Immature natural killer cell (primary cell): ENCODE measurements at regions not wholly inside any gene's neighbourhood (a gene's known extent, or its start where the extent isn't known, plus 50 kb on each side); places are given as distances from the start of the nearest gene placed in this dataset.

Source experiments
- DNase-seq, 3 donors: peaks; one replicate each; pipeline ENCODE4 v3.0.0; 2022; ENCODE audit warnings: mixed read lengths in 1 of 3
- H3K27ac Mint-ChIP-seq, 6 donors: one replicate each; pipeline ENCODE4 v1.8.0; 2020; ENCODE audit warnings: mixed read lengths in 6 of 6, mild to moderate bottlenecking in 5 of 6, inconsistent platforms in 4 of 6, moderate library complexity in 3 of 6
- H3K27me3 Mint-ChIP-seq, 3 donors: one replicate each; pipeline ENCODE4 v1.8.0; 2020 to 2021; ENCODE audit warnings: low read depth in 3 of 3, mild to moderate bottlenecking in 3 of 3, mixed read lengths in 3 of 3, moderate library complexity in 3 of 3, inconsistent platforms in 1 of 3
- H3K36me3 Mint-ChIP-seq, 3 donors: one replicate each; pipeline ENCODE4 v1.8.0; 2020; ENCODE audit warnings: mixed read lengths in 3 of 3, inconsistent platforms in 2 of 3, mild to moderate bottlenecking in 2 of 3
- H3K4me1 Mint-ChIP-seq, 2 donors: one replicate each; pipeline ENCODE4 v1.8.0; 2020; ENCODE audit warnings: inconsistent platforms in 2 of 2, mild to moderate bottlenecking in 2 of 2, mixed read lengths in 2 of 2, moderate library complexity in 1 of 2
- H3K4me3 Mint-ChIP-seq, 5 donors: one replicate each; pipeline ENCODE4 v1.8.0; 2020; ENCODE audit warnings: mild to moderate bottlenecking in 5 of 5, mixed read lengths in 5 of 5, inconsistent platforms in 3 of 5, moderate library complexity in 3 of 5
- H3K9me3 Mint-ChIP-seq, 6 donors: one replicate each; pipeline ENCODE4 v1.8.0; 2020; ENCODE audit warnings: mild to moderate bottlenecking in 6 of 6, mixed read lengths in 6 of 6, inconsistent platforms in 4 of 6, moderate library complexity in 3 of 6

- DNase-seq: no peak
- H3K36me3 Mint-ChIP-seq: no peaks in the 10 kb centered on the region
- H3K27me3 Mint-ChIP-seq: peaks cover 0 to 10% (median 4%) of the 10 kb centered on the region in 3 donors
- no peaks in the 10 kb centered on the region for H3K9me3 Mint-ChIP-seq
- H3K27ac Mint-ChIP-seq: no peak overlapping the region
- no peaks in the 10 kb centered on the region for H3K4me1 Mint-ChIP-seq
- no peak overlapping the region for H3K4me3 Mint-ChIP-seq
These were observed 479.3 kb upstream of the KLF6 start for GRCh38 chr10:4264209-4264865.

- no peak overlapping the region for H3K4me3 Mint-ChIP-seq
- peaks cover 0 to 6% (median 2%) of the 10 kb centered on the region in 3 donors for H3K27me3 Mint-ChIP-seq
- H3K27ac Mint-ChIP-seq: no peak overlapping the region
- H3K36me3 Mint-ChIP-seq: no peaks in the 10 kb centered on the region
- no peak for DNase-seq
- H3K9me3 Mint-ChIP-seq: no peaks in the 10 kb centered on the region
- no peaks in the 10 kb centered on the region for H3K4me1 Mint-ChIP-seq
These were observed 478.6 kb upstream of the KLF6 start for GRCh38 chr10:4263601-4263921.

GRCh38 chr10:4262870-4263600 is 478.0 kb upstream of the KLF6 start:
- Mint-ChIP-seq H3K4me3 (no peak overlapping the region), H3K27ac (no peak overlapping the region), H3K4me1 (no peaks in the 10 kb centered on the region), H3K9me3 (no peaks in the 10 kb centered on the region), H3K27me3 (peaks cover 0 to 5% (median 2%) of the 10 kb centered on the region in 3 donors), H3K36me3 (no peaks in the 10 kb centered on the region)
- DNase-seq: no peak

- Mint-ChIP-seq H3K4me1 (no peaks in the 10 kb centered on the region), H3K27ac (no peak overlapping the region), H3K27me3 (peaks cover 0 to 5% (median 2%) of the 10 kb centered on the region in 3 donors), H3K36me3 (no peaks in the 10 kb centered on the region), H3K9me3 (no peaks in the 10 kb centered on the region), H3K4me3 (no peak overlapping the region)
- no peak for DNase-seq
These were observed 477.4 kb upstream of the KLF6 start for GRCh38 chr10:4262449-4262848.

GRCh38 chr10:4260483-4261124 is 475.6 kb upstream of the KLF6 start:
- peaks cover 0 to 2% (median 0%) of the 10 kb centered on the region in 3 donors for H3K27me3 Mint-ChIP-seq
- H3K36me3 Mint-ChIP-seq: peaks cover 0 to 3% (median 0%) of the 10 kb centered on the region in 3 donors
- no peaks in the 10 kb centered on the region for H3K4me1 Mint-ChIP-seq
- peaks cover 0 to 2% (median 0%) of the 10 kb centered on the region in 6 donors for H3K9me3 Mint-ChIP-seq
- no peak overlapping the region for H3K4me3 Mint-ChIP-seq
- DNase-seq: no peak
- H3K27ac Mint-ChIP-seq: no peak overlapping the region

- DNase-seq: no peak
- Mint-ChIP-seq H3K4me1 (no peaks in the 10 kb centered on the region), H3K27me3 (peaks cover 0 to 2% (median 0%) of the 10 kb centered on the region in 3 donors), H3K4me3 (no peak overlapping the region), H3K9me3 (peaks cover 0 to 2% (median 0%) of the 10 kb centered on the region in 6 donors), H3K36me3 (peaks cover 0 to 3% (median 0%) of the 10 kb centered on the region in 3 donors), H3K27ac (no peak overlapping the region)
These were observed 473.0 kb upstream of the KLF6 start for GRCh38 chr10:4257939-4258465.

- no peaks in the 10 kb centered on the region for H3K4me1 Mint-ChIP-seq
- no peak overlapping the region for H3K4me3 Mint-ChIP-seq
- peaks cover 0 to 2% (median 0%) of the 10 kb centered on the region in 3 donors for H3K27me3 Mint-ChIP-seq
- no peak for DNase-seq
- no peak overlapping the region for H3K27ac Mint-ChIP-seq
- peaks cover 0 to 3% (median 0%) of the 10 kb centered on the region in 3 donors for H3K36me3 Mint-ChIP-seq
- H3K9me3 Mint-ChIP-seq: peaks cover 0 to 2% (median 0%) of the 10 kb centered on the region in 6 donors
These were observed 472.0 kb upstream of the KLF6 start for GRCh38 chr10:4256971-4257370.

- Mint-ChIP-seq H3K4me1 (no peaks in the 10 kb centered on the region), H3K36me3 (peaks cover 0 to 3% (median 0%) of the 10 kb centered on the region in 3 donors), H3K27me3 (peaks cover 0 to 2% (median 0%) of the 10 kb centered on the region in 3 donors), H3K27ac (no peak overlapping the region), H3K4me3 (no peak overlapping the region), H3K9me3 (peaks cover 0 to 2% (median 0%) of the 10 kb centered on the region in 6 donors)
- DNase-seq: no peak
These were observed 470.7 kb upstream of the KLF6 start for GRCh38 chr10:4255751-4256150.

- Mint-ChIP-seq H3K36me3 (peaks cover 0 to 3% (median 0%) of the 10 kb centered on the region in 3 donors), H3K27me3 (peaks cover 0 to under 1% (median 0%) of the 10 kb centered on the region in 3 donors), H3K4me1 (no peaks in the 10 kb centered on the region), H3K4me3 (no peak overlapping the region), H3K27ac (no peak overlapping the region), H3K9me3 (peaks cover 0 to 2% (median 0%) of the 10 kb centered on the region in 6 donors)
- DNase-seq: no peak
These were observed 469.3 kb upstream of the KLF6 start for GRCh38 chr10:4254101-4254994.

- H3K27me3 Mint-ChIP-seq: no peaks in the 10 kb centered on the region
- no peak overlapping the region for H3K4me3 Mint-ChIP-seq
- H3K27ac Mint-ChIP-seq: no peak overlapping the region
These were observed 467.7 kb upstream of the KLF6 start for GRCh38 chr10:4252701-4253100.

GRCh38 chr10:4250587-4250887 is 465.5 kb upstream of the KLF6 start:
- no peak overlapping the region for H3K4me3 Mint-ChIP-seq
- H3K27me3 Mint-ChIP-seq: no peaks in the 10 kb centered on the region
- H3K9me3 Mint-ChIP-seq: no peaks in the 10 kb centered on the region
- peaks cover 0 to 1% (median 0%) of the 10 kb centered on the region in 3 donors for H3K36me3 Mint-ChIP-seq
- H3K4me1 Mint-ChIP-seq: no peaks in the 10 kb centered on the region
- no peak for DNase-seq
- no peak overlapping the region for H3K27ac Mint-ChIP-seq

More at GRCh38 chr10:4252701-4253100, 467.7 kb upstream of the KLF6 start:
- Mint-ChIP-seq H3K36me3 (peaks cover 0 to 3% (median 0%) of the 10 kb centered on the region in 3 donors), H3K9me3 (peaks cover 0 to 2% (median 0%) of the 10 kb centered on the region in 6 donors), H3K4me1 (no peaks in the 10 kb centered on the region)
- DNase-seq: no peak

GRCh38 chr10:4249841-4250586 is 465.0 kb upstream of the KLF6 start:
- H3K27ac Mint-ChIP-seq: no peak overlapping the region
- H3K4me3 Mint-ChIP-seq: no peak overlapping the region
- no peaks in the 10 kb centered on the region for H3K4me1 Mint-ChIP-seq
- no peaks in the 10 kb centered on the region for H3K9me3 Mint-ChIP-seq
- peaks cover 0 to 4% (median 0%) of the 10 kb centered on the region in 3 donors for H3K36me3 Mint-ChIP-seq
- DNase-seq: no peak
- H3K27me3 Mint-ChIP-seq: no peaks in the 10 kb centered on the region

- no peak for DNase-seq
- Mint-ChIP-seq H3K27me3 (peaks cover 0 to 1% (median 0%) of the 10 kb centered on the region in 3 donors), H3K36me3 (peaks cover 0 to 4% (median 0%) of the 10 kb centered on the region in 3 donors), H3K4me1 (peaks cover 3 to 5% of the 10 kb centered on the region in 2 donors), H3K4me3 (no peak overlapping the region), H3K27ac (no peak overlapping the region), H3K9me3 (no peaks in the 10 kb centered on the region)
These were observed 462.4 kb upstream of the KLF6 start for GRCh38 chr10:4247379-4247778.
